NCI-H1105 treated with DMSO at 0.1 percent for 48 hours (cell line): ENCODE measurements at regions not wholly inside any gene's neighbourhood (a gene's known extent, or its start where the extent isn't known, plus 50 kb on each side); places are given as distances from the start of the nearest gene placed in this dataset.
"Not testable (repeated sequence)": the region's sequence is repeated elsewhere in the genome, so short reads cannot be mapped to it uniquely, and the experiment has no call there.

Source experiments
- DNase-seq: peaks from one replicate; lab custom pipeline; 2025; lab: John Stamatoyannopoulos, UW

DNA sequence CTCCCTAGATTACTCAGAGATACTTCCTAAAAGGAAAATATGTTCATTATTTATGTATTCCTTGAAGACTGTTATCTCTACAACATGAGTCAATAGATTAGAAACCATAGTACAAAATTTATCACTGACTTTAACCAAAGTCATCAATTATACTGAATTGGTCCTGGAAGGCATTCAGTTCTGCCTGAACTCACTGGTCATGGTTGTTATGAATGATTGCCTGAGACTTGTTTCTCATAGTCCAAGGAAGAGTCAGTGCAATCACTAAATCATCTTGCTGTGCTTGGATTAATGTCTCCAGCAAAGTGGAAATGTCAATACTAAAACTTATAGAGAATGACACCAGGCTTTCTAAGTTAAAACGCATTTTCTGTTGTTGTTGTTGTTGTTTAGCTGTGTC, 878.6 kb upstream of the MANEA start:
- DNase-seq = no peak

DNA sequence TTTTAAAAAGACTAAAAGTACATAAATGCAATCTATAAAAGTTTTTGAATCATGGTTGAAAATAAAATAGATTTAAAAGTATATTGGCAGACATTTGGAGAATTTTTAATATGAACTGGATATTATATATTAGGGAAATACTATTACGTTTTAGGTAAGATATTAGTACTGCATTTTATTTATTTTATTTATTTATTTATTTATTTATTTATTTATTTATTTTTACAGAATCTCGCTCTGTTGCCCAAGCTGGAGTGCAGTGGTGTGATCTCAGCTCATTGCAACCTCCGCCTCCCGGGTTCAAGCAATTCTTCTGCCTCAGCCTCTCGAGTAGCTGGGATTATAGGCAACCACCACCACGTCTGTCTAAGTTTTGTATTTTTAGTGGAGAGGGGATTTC, 890.1 kb upstream of the MANEA start:
- not testable (repeated sequence) for DNase-seq

DNA sequence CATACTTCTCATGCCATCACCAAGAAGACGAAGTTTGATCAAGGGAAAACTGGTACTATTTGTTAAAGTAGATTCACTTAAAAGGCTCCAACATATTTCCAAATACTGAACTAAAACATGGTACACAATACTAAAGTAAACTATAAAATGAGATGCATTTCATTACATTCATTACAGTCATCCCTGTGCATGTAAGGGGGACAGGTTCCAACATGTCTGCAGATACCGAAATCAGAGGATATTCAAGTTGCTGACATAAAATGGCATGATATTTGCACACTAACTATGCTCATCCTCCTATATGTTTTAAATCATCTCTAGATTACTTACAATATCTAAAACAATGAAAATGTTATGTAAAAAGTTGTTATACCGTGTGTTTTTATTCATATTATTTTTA, 893.9 kb upstream of the MANEA start:
- DNase-seq = no peak

DNA sequence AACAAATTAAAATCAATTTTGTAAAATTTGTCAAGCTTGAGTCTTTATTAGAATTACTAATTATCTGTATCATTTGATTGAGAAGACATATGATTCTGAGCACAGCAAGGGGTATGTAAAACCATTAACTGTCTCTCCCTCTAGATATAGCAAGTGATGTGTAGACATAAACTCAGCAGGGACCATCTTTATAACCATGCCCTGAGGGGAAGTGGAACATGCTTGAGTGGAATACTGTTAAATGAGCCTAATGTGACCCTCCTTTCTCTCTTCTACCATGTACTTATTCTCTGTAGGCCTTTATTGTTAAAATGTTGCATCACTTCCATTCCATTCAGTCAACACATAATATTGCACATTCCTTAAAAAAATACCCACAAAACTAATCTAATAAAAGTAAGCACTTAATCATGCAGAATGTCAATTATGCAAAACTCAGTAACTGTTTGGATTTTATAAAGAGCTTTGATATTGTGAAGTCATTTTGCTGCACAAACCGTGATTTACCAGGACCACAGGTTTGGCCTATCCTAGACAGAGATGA, 896.6 kb upstream of the MANEA start:
- DNase-seq = no peak

DNA sequence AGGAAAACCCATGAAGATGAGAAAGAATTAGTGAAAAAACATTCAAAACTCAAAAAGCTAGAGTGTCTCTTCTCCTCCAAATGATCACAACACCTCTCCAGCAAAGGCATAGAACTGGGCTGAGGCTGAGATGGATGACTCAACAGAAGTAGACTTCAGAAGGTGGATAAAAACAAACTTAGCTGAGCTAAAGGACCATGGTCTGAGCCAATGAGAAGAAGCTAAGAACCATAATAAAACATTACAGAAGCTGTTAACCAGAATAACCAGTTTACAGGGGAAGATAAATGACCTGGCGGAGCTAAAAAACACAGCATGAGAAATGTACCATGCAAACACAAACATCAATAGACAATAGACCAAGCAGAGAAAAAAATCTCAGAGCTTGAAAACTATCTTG, 904.1 kb upstream of the MANEA start:
- no peak for DNase-seq

DNA sequence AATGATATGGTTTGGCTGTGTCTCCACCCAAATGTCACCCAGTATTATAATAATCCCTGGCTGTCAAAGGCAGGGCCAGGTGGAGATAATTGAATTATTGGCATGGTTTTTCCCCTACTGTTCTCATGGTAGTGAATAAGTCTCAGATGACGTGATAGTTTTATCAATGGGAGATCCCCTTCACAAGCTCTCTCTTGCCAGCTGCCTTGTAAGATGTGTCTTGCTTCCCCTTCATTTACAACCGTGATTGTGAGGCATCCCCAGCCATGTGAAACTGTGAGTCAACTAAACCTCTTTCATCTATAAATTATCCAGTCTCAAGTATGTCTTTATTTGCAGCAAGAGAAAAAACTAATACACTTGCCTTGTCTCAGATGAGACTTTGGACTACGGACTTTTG, 907.3 kb upstream of the MANEA start:
- no peak for DNase-seq

DNA sequence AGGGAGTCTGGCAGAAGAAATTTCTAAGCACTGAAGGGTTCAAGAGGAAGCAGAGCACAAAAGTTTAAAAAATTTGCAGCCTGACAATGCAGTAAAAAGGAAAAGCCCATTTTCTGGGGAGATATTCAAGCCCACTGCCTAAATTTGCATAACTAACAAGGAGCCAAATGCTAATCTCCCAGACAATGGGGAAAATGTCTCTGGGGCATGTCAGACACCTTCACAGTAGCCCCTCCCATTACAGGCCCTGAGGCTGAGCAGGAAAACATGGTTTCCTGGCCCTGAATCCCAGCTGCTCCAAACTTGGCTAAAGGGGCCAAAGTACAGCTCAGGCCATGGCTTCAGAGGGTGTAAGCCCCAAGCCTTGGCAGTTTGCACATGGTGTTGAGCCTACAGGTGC, 908.5 kb upstream of the MANEA start:
- DNase-seq = no peak

DNA sequence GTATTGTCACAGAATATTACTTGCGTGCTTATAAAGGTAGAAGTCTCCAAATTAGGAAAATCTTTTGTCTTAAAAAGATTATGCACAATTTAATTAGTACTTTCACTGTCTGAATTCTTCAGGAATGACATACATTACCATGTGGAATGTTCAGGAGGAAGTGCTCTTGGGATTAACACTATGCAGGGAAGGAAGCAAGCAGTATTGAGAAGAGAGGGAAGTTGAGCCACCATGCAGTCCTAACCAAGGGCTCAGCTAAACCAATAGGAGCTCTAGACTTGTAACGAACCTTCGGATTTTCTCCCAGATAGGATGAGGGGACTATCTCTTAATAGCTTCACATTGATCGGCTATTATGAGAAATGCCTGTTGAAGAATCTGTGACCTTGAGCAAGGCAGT, 918.4 kb upstream of the MANEA start:
- no peak for DNase-seq

DNA sequence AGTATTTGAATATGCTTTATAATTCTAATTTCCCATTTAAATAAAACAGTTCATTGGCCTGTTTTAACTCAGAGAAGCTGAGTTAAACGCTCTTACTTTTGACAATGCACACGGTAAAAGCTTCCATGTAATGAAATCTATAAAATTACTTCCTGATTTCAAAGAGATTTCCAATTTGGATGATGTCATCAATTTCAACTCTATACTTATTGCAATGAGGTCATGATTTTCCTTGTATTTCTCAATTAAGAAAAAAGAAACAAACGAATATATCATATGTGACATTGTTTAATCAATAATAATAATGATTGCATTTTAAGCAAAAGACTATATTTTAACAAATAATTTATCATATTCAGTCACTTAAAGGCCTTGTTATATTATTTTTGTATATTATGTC, 926.1 kb upstream of the MANEA start:
- no peak for DNase-seq

DNA sequence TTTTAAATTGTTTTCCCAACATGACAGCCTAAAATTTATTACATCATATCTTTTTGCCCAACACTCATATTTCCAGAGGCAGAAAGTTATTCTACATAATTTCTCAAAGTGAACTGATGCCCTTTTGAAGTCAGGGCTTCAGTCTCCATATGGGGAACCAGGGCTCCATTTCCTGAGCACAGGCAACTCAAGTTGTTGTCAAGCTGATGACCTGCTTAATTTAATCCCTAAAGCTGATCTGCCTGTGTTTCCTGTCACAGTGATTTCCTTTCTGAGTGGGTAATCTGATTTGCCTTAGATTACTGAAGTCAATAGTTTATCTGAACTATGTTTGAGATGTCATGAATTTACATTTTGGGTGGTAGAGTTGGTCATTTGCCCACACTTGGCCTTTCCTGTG, 932.1 kb upstream of the MANEA start:
- DNase-seq = no peak

DNA sequence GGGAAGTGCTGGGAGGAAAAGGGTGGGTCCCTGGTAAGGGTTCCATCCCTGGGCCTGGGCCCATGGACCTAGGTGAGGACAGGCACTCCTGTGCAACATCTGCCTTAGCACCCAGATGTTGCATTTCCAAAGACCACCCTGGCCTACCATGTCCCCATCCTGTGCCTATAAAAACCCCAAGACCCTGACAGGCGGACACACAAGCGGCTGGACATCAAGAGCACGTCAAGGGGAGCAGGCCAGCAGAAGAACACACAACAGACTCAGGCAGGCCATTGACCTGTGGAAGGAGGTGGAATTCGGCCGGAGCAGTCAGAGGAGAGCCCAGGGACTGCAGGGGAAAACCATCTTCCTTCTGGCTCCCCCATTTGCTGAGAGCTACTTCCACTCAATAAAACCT, 937.8 kb upstream of the MANEA start:
- no peak for DNase-seq

DNA sequence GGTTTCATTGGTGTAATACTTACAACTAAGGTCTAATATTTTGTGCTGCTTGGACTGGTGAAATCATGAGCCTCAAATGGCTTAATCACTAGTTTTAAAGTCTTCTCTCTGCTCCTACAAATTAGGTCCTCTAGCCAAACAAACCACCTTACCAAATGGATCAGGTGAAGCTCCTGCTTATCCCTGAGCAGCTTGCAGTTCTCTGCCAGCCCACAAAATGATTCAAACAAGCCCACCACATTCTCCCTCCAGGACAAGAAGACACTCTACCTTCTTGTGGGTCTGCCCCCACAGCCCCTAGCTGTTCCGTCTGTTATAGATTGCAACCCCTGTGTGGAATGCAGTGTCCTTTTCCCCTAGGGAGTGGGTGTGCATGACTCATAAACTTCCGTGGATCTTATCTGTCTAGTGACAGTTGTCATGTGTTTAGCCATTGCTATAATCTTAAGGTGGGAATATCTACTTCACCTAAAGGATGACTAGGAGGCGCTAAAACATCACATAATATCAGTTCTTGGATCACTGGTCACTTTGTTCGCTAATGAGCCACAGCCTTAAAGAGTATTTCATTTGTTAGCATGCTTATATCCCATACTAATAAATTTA, 940.5 kb upstream of the MANEA start:
- peak; percentile 10 for DNase-seq

DNA sequence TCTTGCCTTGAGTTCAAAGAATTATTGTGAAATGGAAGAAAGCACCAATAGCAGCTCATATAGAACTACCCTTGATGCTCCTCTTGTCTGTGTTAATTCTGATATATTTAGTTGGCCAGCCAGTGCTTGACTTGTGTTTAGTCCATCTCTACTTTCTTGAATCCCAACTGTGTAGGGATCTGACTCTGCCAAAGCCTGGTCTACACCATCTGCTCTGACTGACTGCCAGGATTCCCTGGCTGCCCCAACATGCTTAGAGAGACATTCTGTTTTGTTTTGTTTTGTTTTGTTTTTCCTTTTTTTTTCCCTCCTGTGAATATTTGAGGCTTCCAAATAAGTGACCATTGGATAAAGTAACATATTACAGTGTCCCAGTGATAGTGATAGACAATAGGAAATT, 953.7 kb upstream of the MANEA start:
- DNase-seq = no peak

DNA sequence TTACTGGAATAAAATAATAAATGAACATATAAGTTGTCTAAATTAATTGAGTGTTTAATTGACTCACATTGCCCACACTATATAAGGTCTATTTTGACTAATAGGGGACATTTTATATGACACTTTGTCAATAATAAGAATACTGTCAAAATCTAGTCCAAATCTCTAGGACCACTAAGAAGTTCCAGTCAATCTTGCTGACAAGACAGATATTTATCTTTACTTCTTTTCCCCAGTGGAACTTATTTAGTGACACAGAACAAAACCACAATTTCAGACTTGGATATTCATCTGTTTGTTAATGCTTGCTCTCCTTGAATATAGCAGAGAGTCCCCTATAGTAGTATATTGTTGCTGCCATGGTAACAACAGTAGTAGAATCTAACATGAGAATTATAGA, 954.6 kb upstream of the MANEA start:
- DNase-seq = no peak

DNA sequence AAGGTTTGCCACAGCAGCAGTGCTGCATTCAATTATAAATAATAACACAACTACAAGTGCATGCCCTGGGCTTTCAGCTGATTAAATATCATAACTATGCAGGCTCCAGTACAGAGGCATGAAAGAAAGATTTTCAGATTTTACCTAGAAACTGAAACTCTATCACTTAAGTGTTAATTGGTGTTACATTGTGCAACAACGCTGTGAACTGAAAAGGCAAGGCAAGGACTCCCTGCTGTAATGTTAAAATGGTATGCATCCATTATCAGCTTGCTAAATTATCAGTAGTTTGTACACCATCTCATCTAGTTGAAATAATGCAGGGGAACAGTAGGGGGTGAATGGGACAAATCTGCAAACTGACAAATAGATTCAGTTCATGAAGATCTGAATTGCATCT, 976.7 kb upstream of the MANEA start:
- DNase-seq = no peak

DNA sequence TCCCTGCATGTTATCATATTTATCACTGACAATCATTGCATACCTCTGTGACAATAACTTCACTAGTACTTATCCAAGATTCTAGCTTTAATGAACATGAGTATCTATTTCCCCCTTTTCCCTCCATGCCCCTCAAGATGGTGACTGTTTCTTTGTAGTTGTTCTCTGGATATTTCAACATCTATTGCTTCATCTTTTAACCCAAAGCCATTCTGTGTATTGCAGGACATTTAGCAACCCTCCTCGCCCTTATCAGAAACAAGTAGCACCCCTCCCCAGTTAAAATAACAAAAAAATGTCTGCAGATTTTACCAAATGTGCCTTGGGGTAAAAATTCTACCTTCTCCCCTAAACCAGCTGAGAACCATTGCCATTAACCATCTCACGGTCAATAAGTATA, 979.8 kb upstream of the MANEA start:
- DNase-seq = no peak

DNA sequence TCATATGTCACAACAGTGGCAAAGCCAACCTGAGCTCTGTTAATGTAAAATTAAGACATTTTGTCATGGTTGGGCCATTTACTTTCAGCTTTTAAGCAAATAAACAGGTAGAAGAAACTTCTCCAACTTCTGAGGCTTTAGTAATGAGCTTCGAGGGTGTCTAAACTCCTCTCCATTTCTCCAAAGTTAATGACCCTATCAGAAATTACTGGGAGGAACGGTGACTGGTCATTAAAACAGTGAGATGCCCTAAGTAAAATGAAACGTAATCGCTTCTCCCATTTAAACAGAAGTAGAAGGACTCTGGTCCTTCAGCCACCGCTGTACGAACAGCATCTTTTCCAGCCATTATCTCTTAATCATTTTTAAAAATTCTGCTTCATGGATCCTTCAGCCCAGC, 986.9 kb upstream of the MANEA start:
- DNase-seq = no peak

DNA sequence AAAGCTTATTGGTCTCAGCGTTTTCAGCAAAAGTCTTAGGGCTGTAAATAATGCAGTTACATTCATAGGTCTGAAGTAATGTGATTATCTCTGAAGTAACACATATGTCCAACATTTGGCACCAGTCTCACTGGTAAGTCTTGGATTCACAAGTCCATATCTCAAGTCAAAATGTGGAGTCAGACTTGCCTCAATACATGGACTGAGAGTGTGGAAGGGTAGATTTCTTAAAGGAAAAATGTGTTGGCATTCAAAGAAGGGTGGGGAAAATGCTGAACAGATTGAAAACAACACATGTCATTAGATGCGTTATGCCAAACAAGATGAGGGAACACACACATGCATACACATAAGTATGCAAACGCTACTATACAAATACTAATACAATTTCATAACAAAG, 989.0 kb upstream of the MANEA start:
- DNase-seq = no peak

DNA sequence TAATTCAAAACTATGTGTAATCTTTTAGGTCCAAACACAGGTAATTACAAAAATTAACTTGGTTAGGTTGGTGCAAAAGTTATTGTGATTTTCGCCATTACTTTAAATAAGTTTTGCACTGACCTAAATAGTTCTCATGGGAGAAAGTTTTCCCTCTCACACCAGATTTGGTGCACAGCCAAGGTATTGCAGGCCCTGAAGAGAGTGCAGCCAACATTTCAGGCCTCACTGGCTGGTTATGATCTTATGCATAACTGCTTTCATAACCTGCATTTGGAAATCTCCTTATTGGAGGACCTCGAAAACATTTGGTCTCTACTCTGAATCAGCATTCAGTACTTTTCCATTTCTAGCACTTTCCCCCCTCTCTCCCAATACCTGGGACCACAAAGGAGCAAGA, 993.1 kb upstream of the MANEA start:
- no peak for DNase-seq

DNA sequence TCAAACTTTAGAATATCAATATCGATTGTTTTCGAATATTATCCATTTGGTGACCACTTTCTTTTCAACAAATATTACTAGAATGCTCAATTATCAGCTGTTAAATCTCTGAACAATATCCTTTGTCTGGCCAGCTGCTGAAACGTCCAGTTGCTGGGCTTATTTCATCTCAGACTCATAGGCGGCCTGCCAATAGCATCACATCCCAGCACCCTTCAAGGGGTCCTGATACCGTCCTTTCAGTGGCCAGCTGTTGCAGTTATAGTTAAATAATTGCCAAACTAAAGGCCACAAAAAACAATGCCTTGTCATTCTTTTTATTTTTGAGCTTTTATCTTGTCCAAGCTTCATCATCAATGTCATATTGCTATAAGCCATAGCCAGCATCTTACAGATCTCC, 1006.8 kb upstream of the MANEA start:
- no peak for DNase-seq

DNA sequence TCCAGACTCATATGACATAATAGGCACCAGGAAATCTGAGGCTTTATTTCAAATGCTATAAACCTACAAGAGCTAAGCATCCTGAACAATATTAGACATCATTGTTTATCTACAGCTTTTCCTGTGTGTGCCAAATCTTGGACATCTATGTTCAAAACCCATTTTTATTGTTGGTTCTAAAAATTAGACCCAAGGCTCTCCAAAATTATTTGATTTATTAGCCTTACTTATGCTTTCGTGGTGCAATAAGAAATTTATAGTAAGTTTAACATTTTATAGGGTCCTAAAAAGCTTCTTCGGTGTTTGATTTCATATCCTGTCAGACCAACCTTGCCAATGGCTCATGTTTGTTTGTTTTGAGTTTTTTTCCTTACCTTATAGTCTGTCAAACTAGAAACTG, 1014.5 kb upstream of the MANEA start:
- no peak for DNase-seq

DNA sequence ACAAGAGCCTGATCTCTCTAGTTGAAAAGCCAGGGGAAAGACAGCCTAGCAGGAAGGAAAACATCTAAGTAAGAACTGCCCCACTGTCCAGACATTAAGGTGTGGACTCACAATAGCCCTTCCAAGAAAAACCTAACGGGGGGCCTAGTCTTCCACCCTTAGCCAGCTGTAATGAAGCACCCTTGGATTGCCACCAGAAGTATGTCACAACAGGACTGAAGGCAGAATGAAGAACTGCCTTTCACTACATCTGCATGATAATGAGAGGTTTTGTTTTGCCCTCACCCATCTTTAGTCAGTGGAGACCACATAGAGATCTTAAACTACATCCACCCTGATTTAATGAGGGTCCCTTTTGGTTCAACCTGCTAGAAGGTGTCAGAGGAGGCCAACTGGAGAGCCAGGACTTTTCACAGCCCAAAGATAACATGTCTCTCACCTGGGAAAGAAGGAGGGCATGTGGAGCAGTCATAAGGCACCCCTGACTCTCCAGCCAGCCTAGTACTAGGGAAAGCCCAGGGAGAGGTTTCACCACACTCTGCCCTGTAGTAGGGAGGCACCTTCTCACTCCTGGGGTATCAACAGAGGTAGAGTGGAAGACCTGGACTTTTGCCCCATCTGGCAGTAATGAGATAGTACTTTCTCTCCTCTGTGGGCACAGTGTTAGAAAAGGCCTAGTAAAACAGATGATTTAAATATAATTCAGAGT, 1017.4 kb upstream of the MANEA start:
- no peak for DNase-seq

DNA sequence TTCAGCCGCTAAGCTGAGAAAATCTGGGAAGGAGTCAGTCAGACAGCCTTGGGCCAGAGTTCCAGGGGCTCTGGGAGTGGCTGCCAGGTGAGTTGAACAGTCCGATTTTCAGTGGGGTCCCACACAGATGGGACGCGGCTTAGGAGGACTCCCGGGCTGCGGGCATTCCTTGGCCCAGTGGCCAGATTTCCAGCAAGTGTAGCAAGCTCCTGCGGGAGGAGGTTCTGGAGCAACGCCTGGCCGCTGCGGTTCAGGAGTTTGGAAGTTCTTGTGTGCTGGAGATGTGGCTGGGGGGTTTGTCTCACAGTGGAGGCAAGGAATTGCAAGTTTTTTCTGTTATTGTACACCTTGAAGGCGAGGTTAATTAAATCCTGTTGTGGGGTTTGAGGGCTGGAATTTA, 1020.1 kb upstream of the MANEA start:
- not testable (repeated sequence) for DNase-seq

DNA sequence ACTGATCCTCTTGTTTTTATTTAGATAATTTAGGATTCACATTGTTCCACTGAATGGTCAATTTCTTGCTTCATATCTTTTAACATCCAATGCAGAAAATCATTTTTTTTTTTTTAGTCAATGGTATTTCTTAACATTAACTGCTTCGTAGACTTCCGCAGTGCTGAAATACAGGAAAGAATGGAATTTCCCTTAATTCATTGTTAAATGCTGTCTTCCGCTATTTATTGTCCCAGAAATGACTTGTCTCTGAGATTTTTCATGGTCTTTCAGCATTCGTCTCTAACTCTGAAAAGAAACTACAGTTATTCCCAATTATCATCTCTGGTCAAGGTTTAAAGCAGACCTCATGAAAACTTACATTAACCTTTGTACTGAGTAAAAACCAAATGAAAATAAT, 1029.1 kb upstream of the MANEA start:
- no peak for DNase-seq
